HCT116 (cell line): ENCODE measurements at regions not wholly inside any gene's neighbourhood (a gene's known extent, or its start where the extent isn't known, plus 50 kb on each side); places are given as distances from the start of the nearest gene placed in this dataset.

Experiments used
- ATAC-seq: fragments of 200-7000 bp; cut with Tn5 transposase; 2 replicates; pipeline ENCODE4 v1.9.1; 2020; ENCODE audit warnings: mild to moderate bottlenecking, moderate library complexity
- BruUV-seq: library from RNA; stranded (reverse); fragments of 400-500 nt; replicated peaks from 2 replicates; lab custom pipeline; 2021; lab: Mats Ljungman, UMichigan
- CTCF ChIA-PET: fragments of 300-600 bp; sonication (Branson Sonifier 250); formaldehyde crosslinking; loops from one replicate; lab custom pipeline; 2021; ENCODE audit warnings: antibody characterized with exemption; lab: Charles Lee
- POLR2A ChIA-PET: fragments of 300-600, 350-600 bp; sonication (Branson Sonifier 250); formaldehyde crosslinking; loops from one replicate; lab custom pipeline; 2021; ENCODE audit warnings: antibody characterized with exemption; lab: Charles Lee
- RAD21 ChIA-PET, 2 experiments: fragments of 300-600 bp; sonication (Branson Sonifier 250); formaldehyde crosslinking; loops; one replicate each; lab custom pipeline; 2023; ENCODE audit warnings: low total read pairs in 2 of 2; ENCODE audit not compliant: uncharacterized antibody in 2 of 2, unreplicated experiment in 2 of 2, low non-redundant PET in 1 of 2; lab: Charles Lee
- DNase-seq: peaks from one replicate; pipeline ENCODE4 v3.0.0-alpha.2; 2010; ENCODE audit warnings: low read depth, low spot score
- H2AFZ ChIP-seq: fragments of 200-600 bp; shearing (Covaris generic), sonication (generic); 2 replicates; pipeline ENCODE4 v1.6.1; 2017; ENCODE audit warnings: low read depth, mixed run types, mixed read lengths, antibody characterized with exemption, low read length; ENCODE audit not compliant: poor library complexity, severe bottlenecking
- H3K27ac ChIP-seq: 2 replicates; pipeline ENCODE4 v1.5.1; 2012; ENCODE audit warnings: low read depth, low read length
- H3K27me3 ChIP-seq: fragments of 200-600 bp; sonication (generic); 2 replicates; pipeline ENCODE4 v1.6.1; 2016; ENCODE audit warnings: mixed run types, low read length, mixed read lengths; ENCODE audit not compliant: insufficient read depth
- H3K36me3 ChIP-seq, 2 experiments: fragments of 200-500 bp in 1 of 2; fragments of 200-600 bp in 1 of 2; sonication (Bioruptor generic) in 1 of 2; sonication (generic) in 1 of 2; 2 replicates each; pipeline versions ENCODE4 v1.5.1 to v1.6.1; 2014 to 2016; ENCODE audit warnings: low read length in 2 of 2, inconsistent platforms in 1 of 2, mixed read lengths in 1 of 2, mixed run types in 1 of 2; ENCODE audit not compliant: insufficient read depth in 2 of 2, control insufficient read depth in 1 of 2
- H3K4me1 ChIP-seq, 2 experiments: fragments of 200-600 bp in 1 of 2; sonication (generic) in 1 of 2; 2 replicates each; pipeline versions ENCODE4 v1.5.1 to v1.6.1; 2012 to 2017; ENCODE audit warnings: low read length in 2 of 2, inconsistent platforms in 1 of 2, mild to moderate bottlenecking in 1 of 2, mixed read lengths in 1 of 2, mixed run types in 1 of 2, moderate library complexity in 1 of 2; ENCODE audit not compliant: insufficient read depth in 2 of 2, control insufficient read depth in 1 of 2
- H3K4me2 ChIP-seq: fragments of 200-600 bp; sonication (generic); 2 replicates; pipeline ENCODE4 v1.6.1; 2017; ENCODE audit warnings: mixed run types, low read length, mixed read lengths
- H3K4me3 ChIP-seq, 2 experiments: fragments of 200-600 bp in 1 of 2; sonication (generic) in 1 of 2; replicated peaks in 1 of 2; 2 replicates each; pipeline ENCODE4 v1.5.1; 2011 to 2016; ENCODE audit warnings: low read length in 2 of 2, control low read depth in 1 of 2, low read depth in 1 of 2, mild to moderate bottlenecking in 1 of 2, mixed read lengths in 1 of 2, mixed run types in 1 of 2
- H3K79me2 ChIP-seq: fragments of 200-600 bp; sonication (generic); 2 replicates; pipeline ENCODE4 v1.6.1; 2017; ENCODE audit warnings: mild to moderate bottlenecking, mixed run types, low read length, moderate library complexity, mixed read lengths; ENCODE audit not compliant: insufficient read depth
- H3K9ac ChIP-seq: fragments of 200-600 bp; sonication (generic); 2 replicates; pipeline ENCODE4 v1.6.1; 2016; ENCODE audit warnings: low read length, mixed read lengths
- H3K9me2 ChIP-seq: fragments of 200-600 bp; sonication (generic), shearing (Covaris generic); 2 replicates; pipeline ENCODE4 v1.6.1; 2017; ENCODE audit warnings: mixed run types, mild to moderate bottlenecking, moderate library complexity; ENCODE audit not compliant: insufficient read depth
- H3K9me3 ChIP-seq, 2 experiments: fragments of 200-500 bp in 1 of 2; fragments of 200-600 bp in 1 of 2; sonication (Bioruptor generic) in 1 of 2; sonication (generic) in 1 of 2; 2 replicates each; pipeline ENCODE4 v1.6.1; 2014 to 2017; ENCODE audit warnings: low read length in 2 of 2, mixed read lengths in 2 of 2, inconsistent platforms in 1 of 2, low read depth in 1 of 2, mild to moderate bottlenecking in 1 of 2, mixed run types in 1 of 2, moderate library complexity in 1 of 2; ENCODE audit not compliant: control insufficient read depth in 1 of 2, insufficient read depth in 1 of 2
- H4K20me1 ChIP-seq: fragments of 200-600 bp; sonication (generic), shearing (Covaris generic); 2 replicates; pipeline ENCODE4 v1.6.1; 2017; ENCODE audit warnings: mixed run types, mild to moderate bottlenecking, moderate library complexity; ENCODE audit not compliant: insufficient read depth
- CBX3 ChIP-seq: IDR thresholded peaks from 2 replicates; pipeline ENCODE4 v1.6.1; 2012; ENCODE audit warnings: low read depth
- CEBPB ChIP-seq: IDR thresholded peaks from 2 replicates; pipeline ENCODE4 v1.6.1; 2012; ENCODE audit warnings: low read depth
- ELF1 ChIP-seq: IDR thresholded peaks from 2 replicates; pipeline ENCODE4 v1.6.1; 2012; ENCODE audit warnings: low read depth, borderline replicate concordance
- EZH2 ChIP-seq: fragments of 200-600 bp; sonication (generic); IDR thresholded peaks from 2 replicates; pipeline ENCODE4 v1.6.1; 2017; ENCODE audit warnings: antibody characterized with exemption, mixed run types
- EZH2phosphoT487 ChIP-seq: fragments of 200-600 bp; IDR thresholded peaks from 2 replicates; pipeline ENCODE4 v1.6.1; 2018; ENCODE audit warnings: antibody characterized with exemption, borderline replicate concordance
- POLR2A ChIP-seq: IDR thresholded peaks from 2 replicates; pipeline ENCODE4 v1.7.0; 2011; ENCODE audit warnings: borderline replicate concordance; ENCODE audit not compliant: insufficient read depth, insufficient read length; ENCODE audit errors: extremely low read depth
- POLR2AphosphoS5 ChIP-seq: IDR thresholded peaks from 2 replicates; pipeline ENCODE4 v1.6.1; 2011; ENCODE audit warnings: mild to moderate bottlenecking, low read depth, low read length, moderate library complexity
- RAD21 ChIP-seq: IDR thresholded peaks from 2 replicates; pipeline ENCODE4 v1.6.1; 2012; ENCODE audit warnings: low read depth, mild to moderate bottlenecking
- REST ChIP-seq: IDR thresholded peaks from 2 replicates; pipeline ENCODE4 v1.6.1; 2012; ENCODE audit warnings: low read depth
- SP1 ChIP-seq: IDR thresholded peaks from 2 replicates; pipeline ENCODE4 v1.6.1; 2012; ENCODE audit warnings: low read depth
- ZBTB33 ChIP-seq: IDR thresholded peaks from 2 replicates; pipeline ENCODE4 v1.6.1; 2011; ENCODE audit warnings: mild to moderate bottlenecking, low read length, moderate library complexity; ENCODE audit not compliant: insufficient replicate concordance; ENCODE audit errors: extremely low read depth
- ZNF274 ChIP-seq: fragments of 200-500 bp; sonication (Bioruptor generic); IDR thresholded peaks from 2 replicates; pipeline ENCODE4 v1.6.1; 2014; ENCODE audit warnings: mild to moderate bottlenecking, low read depth, low read length, inconsistent platforms
- intact Hi-C: fragments of 100-400 bp; cut with micrococcal nuclease; formaldehyde crosslinking; loops from 2 replicates; pipeline ENCODE4 v1.10.0; 2022
- TF ChIP-seq, protein P1 (sequence below): IDR thresholded peaks from 2 replicates; pipeline ENCODE4 v1.6.1; 2012

DNA sequence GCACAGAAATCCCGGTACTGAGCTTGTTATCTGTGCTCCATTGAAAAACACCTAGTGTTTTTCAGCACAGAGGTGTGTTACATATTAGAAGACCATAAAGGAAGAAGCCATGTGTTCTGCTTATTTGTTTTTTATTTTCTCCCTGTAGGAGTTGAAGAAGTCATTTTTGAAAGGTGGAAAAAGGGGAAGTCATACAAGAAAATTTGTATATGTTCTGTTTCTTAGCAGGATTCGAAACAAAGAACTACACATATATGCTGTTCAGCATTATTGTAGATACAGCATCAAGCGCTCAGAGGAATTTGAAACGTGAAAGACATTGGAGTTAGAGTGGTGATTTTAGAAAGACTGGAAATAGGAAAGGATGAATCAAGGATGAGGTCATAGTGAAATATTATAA, 345.3 kb upstream of the ADGRL2 start:
- RAD21 ChIA-PET: no interaction called here
- POLR2A ChIA-PET: no interaction called here

DNA sequence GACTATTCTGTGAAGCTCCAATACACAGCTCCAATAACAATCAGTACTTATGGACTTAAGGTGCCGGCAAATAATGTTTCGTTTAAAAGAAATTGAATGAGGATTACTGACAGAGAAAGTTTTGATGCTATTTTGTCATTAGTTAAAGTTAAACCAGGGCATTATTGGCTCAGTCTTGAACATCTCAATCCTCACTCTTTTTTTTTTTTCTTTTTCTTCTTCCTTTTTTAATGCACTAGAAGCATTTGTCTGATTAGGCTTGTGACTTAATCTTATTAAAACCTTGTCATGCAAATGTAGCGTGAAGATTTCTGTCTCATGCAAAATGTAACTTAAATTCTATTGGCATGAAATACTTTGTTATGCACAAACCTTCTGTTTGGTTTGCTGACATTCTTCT, 346.8 kb upstream of the ADGRL2 start:
- intact Hi-C loops: no loop called here
- Histone ChIP-seq H3K79me2 (no peaks in the 10 kb centered on the region), H3K4me1 (no peaks in the 10 kb centered on the region), H3K9me3 (no peaks in the 10 kb centered on the region), H3K9me2 (no peaks in the 10 kb centered on the region), H3K27me3 (no peaks in the 10 kb centered on the region), H3K4me2 (no peak overlapping the region), H3K27ac (no peak overlapping the region), H3K9ac (no peak overlapping the region), H3K4me3 (no peak overlapping the region), H2AFZ (no peak overlapping the region), H3K36me3 (no peaks in the 10 kb centered on the region), H4K20me1 (no peaks in the 10 kb centered on the region)
- no peak for ATAC-seq
- no TSS peak for BruUV-seq
- DNase-seq: no peak
- RAD21 ChIA-PET: no interaction called here
- POLR2A ChIA-PET: no interaction called here
- CTCF ChIA-PET: no interaction called here
- TF ChIP-seq EZH2phosphoT487: no peak
- TF ChIP-seq POLR2AphosphoS5: no peak
- no peak for TF ChIP-seq CEBPB
- TF ChIP-seq REST: no peak
- TF ChIP-seq RAD21: no peak
- TF ChIP-seq CBX3: no peak
- no peak for TF ChIP-seq ZNF274
- TF ChIP-seq EZH2: no peak
- no peak for TF ChIP-seq POLR2A

More for the DNA sequence above, 345.3 kb upstream of the ADGRL2 start:
- Histone ChIP-seq H3K9me2 (no peaks in the 10 kb centered on the region), H3K4me1 (no peaks in the 10 kb centered on the region), H2AFZ (no peak overlapping the region), H3K79me2 (no peaks in the 10 kb centered on the region), H3K27me3 (no peaks in the 10 kb centered on the region), H3K4me2 (no peak overlapping the region), H4K20me1 (no peaks in the 10 kb centered on the region), H3K36me3 (no peaks in the 10 kb centered on the region), H3K9ac (no peak overlapping the region), H3K9me3 (no peaks in the 10 kb centered on the region), H3K4me3 (no peak overlapping the region), H3K27ac (no peak overlapping the region)
- CTCF ChIA-PET: no interaction called here
- BruUV-seq: no TSS peak
- TF ChIP-seq ZBTB33: no peak
- TF ChIP-seq, protein P1, sequence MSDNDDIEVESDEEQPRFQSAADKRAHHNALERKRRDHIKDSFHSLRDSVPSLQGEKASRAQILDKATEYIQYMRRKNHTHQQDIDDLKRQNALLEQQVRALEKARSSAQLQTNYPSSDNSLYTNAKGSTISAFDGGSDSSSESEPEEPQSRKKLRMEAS: no peak
- no peak for TF ChIP-seq EZH2
- TF ChIP-seq EZH2phosphoT487: no peak
- TF ChIP-seq SP1: no peak
- TF ChIP-seq ELF1: no peak
- TF ChIP-seq POLR2A: no peak
- no peak for TF ChIP-seq POLR2AphosphoS5
- DNase-seq (no peak), ATAC-seq (no peak)
- intact Hi-C loops: no loop called here
